Right lobe of liver (tissue), 4 donors: ENCODE measurements at regions not wholly inside any gene's neighbourhood (a gene's known extent, or its start where the extent isn't known, plus 50 kb on each side); places are given as distances from the start of the nearest gene placed in this dataset.

ENCODE experiments used
- POLR2A ChIP-seq: fragments of 450-650 bp; IDR thresholded peaks from one replicate; pipeline ENCODE4 v1.6.1; 2017; ENCODE audit warnings: antibody characterized with exemption, mild to moderate bottlenecking
- TF ChIP-seq, protein P1 (sequence below), 4 donors: fragments of 200-600 bp in 3 of 4; fragments of 450-650 bp in 1 of 4; IDR thresholded peaks; one replicate each; pipeline versions ENCODE4 v1.5.1 to v1.8.0; 2016 to 2022; ENCODE audit warnings: antibody characterized with exemption in 4 of 4, mild to moderate bottlenecking in 2 of 4
- donor health status: DM: no; HTN: no; CAD: no.
- donor health status: DM: no; HTN: no; CAD: no.
- donor health status: DM: no; HTN: yes; CAD: no.

DNA sequence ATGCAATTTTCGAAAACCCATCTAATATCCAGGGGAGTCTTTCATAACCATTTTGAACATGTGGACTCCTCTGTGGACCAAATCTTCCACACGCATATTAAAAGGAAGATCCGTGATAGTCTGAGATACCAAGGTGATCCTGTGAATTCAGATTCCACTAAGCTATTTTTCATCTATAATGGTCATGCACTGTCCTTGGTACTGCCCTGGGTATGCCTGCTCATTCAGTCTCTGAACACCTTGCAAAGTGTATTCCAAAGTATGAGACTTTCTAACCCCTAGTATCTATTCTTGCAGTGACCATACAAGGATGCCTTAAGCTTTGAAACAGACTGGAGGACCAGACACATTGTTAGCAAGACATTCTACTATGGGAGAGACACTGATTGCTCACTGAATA lies 217.6 kb upstream of the CCDC150 start:
- TF ChIP-seq, protein P1, sequence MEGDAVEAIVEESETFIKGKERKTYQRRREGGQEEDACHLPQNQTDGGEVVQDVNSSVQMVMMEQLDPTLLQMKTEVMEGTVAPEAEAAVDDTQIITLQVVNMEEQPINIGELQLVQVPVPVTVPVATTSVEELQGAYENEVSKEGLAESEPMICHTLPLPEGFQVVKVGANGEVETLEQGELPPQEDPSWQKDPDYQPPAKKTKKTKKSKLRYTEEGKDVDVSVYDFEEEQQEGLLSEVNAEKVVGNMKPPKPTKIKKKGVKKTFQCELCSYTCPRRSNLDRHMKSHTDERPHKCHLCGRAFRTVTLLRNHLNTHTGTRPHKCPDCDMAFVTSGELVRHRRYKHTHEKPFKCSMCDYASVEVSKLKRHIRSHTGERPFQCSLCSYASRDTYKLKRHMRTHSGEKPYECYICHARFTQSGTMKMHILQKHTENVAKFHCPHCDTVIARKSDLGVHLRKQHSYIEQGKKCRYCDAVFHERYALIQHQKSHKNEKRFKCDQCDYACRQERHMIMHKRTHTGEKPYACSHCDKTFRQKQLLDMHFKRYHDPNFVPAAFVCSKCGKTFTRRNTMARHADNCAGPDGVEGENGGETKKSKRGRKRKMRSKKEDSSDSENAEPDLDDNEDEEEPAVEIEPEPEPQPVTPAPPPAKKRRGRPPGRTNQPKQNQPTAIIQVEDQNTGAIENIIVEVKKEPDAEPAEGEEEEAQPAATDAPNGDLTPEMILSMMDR (IDR thresholded peaks at IDR 0.05): no peak
- TF ChIP-seq POLR2A: no peak
